HCT116 (cell line): ENCODE measurements at regions not wholly inside any gene's neighbourhood (a gene's known extent, or its start where the extent isn't known, plus 50 kb on each side); places are given as distances from the start of the nearest gene placed in this dataset.
"Not testable (repeated sequence)": the region's sequence is repeated elsewhere in the genome, so short reads cannot be mapped to it uniquely, and the experiment has no call there.

ENCODE experiments used
- ATAC-seq: fragments of 200-7000 bp; cut with Tn5 transposase; 2 replicates; pipeline ENCODE4 v1.9.1; 2020; ENCODE audit warnings: mild to moderate bottlenecking, moderate library complexity
- BruUV-seq: library from RNA; stranded (reverse); fragments of 400-500 nt; replicated peaks from 2 replicates; lab custom pipeline; 2021; lab: Mats Ljungman, UMichigan
- CTCF ChIA-PET: fragments of 300-600 bp; sonication (Branson Sonifier 250); formaldehyde crosslinking; loops from one replicate; lab custom pipeline; 2021; ENCODE audit warnings: antibody characterized with exemption; lab: Charles Lee
- POLR2A ChIA-PET: fragments of 300-600, 350-600 bp; sonication (Branson Sonifier 250); formaldehyde crosslinking; loops from one replicate; lab custom pipeline; 2021; ENCODE audit warnings: antibody characterized with exemption; lab: Charles Lee
- RAD21 ChIA-PET, 2 experiments: fragments of 300-600 bp; sonication (Branson Sonifier 250); formaldehyde crosslinking; loops; one replicate each; lab custom pipeline; 2023; ENCODE audit warnings: low total read pairs in 2 of 2; ENCODE audit not compliant: uncharacterized antibody in 2 of 2, unreplicated experiment in 2 of 2, low non-redundant PET in 1 of 2; lab: Charles Lee
- DNase-seq: peaks from one replicate; pipeline ENCODE4 v3.0.0-alpha.2; 2010; ENCODE audit warnings: low read depth, low spot score
- H2AFZ ChIP-seq: fragments of 200-600 bp; shearing (Covaris generic), sonication (generic); 2 replicates; pipeline ENCODE4 v1.6.1; 2017; ENCODE audit warnings: low read depth, mixed run types, mixed read lengths, antibody characterized with exemption, low read length; ENCODE audit not compliant: poor library complexity, severe bottlenecking
- H3K27ac ChIP-seq: 2 replicates; pipeline ENCODE4 v1.5.1; 2012; ENCODE audit warnings: low read depth, low read length
- H3K27me3 ChIP-seq: fragments of 200-600 bp; sonication (generic); 2 replicates; pipeline ENCODE4 v1.6.1; 2016; ENCODE audit warnings: mixed run types, low read length, mixed read lengths; ENCODE audit not compliant: insufficient read depth
- H3K36me3 ChIP-seq, 2 experiments: fragments of 200-500 bp in 1 of 2; fragments of 200-600 bp in 1 of 2; sonication (Bioruptor generic) in 1 of 2; sonication (generic) in 1 of 2; 2 replicates each; pipeline versions ENCODE4 v1.5.1 to v1.6.1; 2014 to 2016; ENCODE audit warnings: low read length in 2 of 2, inconsistent platforms in 1 of 2, mixed read lengths in 1 of 2, mixed run types in 1 of 2; ENCODE audit not compliant: insufficient read depth in 2 of 2, control insufficient read depth in 1 of 2
- H3K4me1 ChIP-seq, 2 experiments: fragments of 200-600 bp in 1 of 2; sonication (generic) in 1 of 2; 2 replicates each; pipeline versions ENCODE4 v1.5.1 to v1.6.1; 2012 to 2017; ENCODE audit warnings: low read length in 2 of 2, inconsistent platforms in 1 of 2, mild to moderate bottlenecking in 1 of 2, mixed read lengths in 1 of 2, mixed run types in 1 of 2, moderate library complexity in 1 of 2; ENCODE audit not compliant: insufficient read depth in 2 of 2, control insufficient read depth in 1 of 2
- H3K4me2 ChIP-seq: fragments of 200-600 bp; sonication (generic); 2 replicates; pipeline ENCODE4 v1.6.1; 2017; ENCODE audit warnings: mixed run types, low read length, mixed read lengths
- H3K4me3 ChIP-seq, 2 experiments: fragments of 200-600 bp in 1 of 2; sonication (generic) in 1 of 2; replicated peaks in 1 of 2; 2 replicates each; pipeline ENCODE4 v1.5.1; 2011 to 2016; ENCODE audit warnings: low read length in 2 of 2, control low read depth in 1 of 2, low read depth in 1 of 2, mild to moderate bottlenecking in 1 of 2, mixed read lengths in 1 of 2, mixed run types in 1 of 2
- H3K79me2 ChIP-seq: fragments of 200-600 bp; sonication (generic); 2 replicates; pipeline ENCODE4 v1.6.1; 2017; ENCODE audit warnings: mild to moderate bottlenecking, mixed run types, low read length, moderate library complexity, mixed read lengths; ENCODE audit not compliant: insufficient read depth
- H3K9ac ChIP-seq: fragments of 200-600 bp; sonication (generic); 2 replicates; pipeline ENCODE4 v1.6.1; 2016; ENCODE audit warnings: low read length, mixed read lengths
- H3K9me2 ChIP-seq: fragments of 200-600 bp; sonication (generic), shearing (Covaris generic); 2 replicates; pipeline ENCODE4 v1.6.1; 2017; ENCODE audit warnings: mixed run types, mild to moderate bottlenecking, moderate library complexity; ENCODE audit not compliant: insufficient read depth
- H3K9me3 ChIP-seq, 2 experiments: fragments of 200-500 bp in 1 of 2; fragments of 200-600 bp in 1 of 2; sonication (Bioruptor generic) in 1 of 2; sonication (generic) in 1 of 2; 2 replicates each; pipeline ENCODE4 v1.6.1; 2014 to 2017; ENCODE audit warnings: low read length in 2 of 2, mixed read lengths in 2 of 2, inconsistent platforms in 1 of 2, low read depth in 1 of 2, mild to moderate bottlenecking in 1 of 2, mixed run types in 1 of 2, moderate library complexity in 1 of 2; ENCODE audit not compliant: control insufficient read depth in 1 of 2, insufficient read depth in 1 of 2
- H4K20me1 ChIP-seq: fragments of 200-600 bp; sonication (generic), shearing (Covaris generic); 2 replicates; pipeline ENCODE4 v1.6.1; 2017; ENCODE audit warnings: mixed run types, mild to moderate bottlenecking, moderate library complexity; ENCODE audit not compliant: insufficient read depth
- CBX3 ChIP-seq: IDR thresholded peaks from 2 replicates; pipeline ENCODE4 v1.6.1; 2012; ENCODE audit warnings: low read depth
- CEBPB ChIP-seq: IDR thresholded peaks from 2 replicates; pipeline ENCODE4 v1.6.1; 2012; ENCODE audit warnings: low read depth
- POLR2AphosphoS5 ChIP-seq: IDR thresholded peaks from 2 replicates; pipeline ENCODE4 v1.6.1; 2011; ENCODE audit warnings: mild to moderate bottlenecking, low read depth, low read length, moderate library complexity
- RAD21 ChIP-seq: IDR thresholded peaks from 2 replicates; pipeline ENCODE4 v1.6.1; 2012; ENCODE audit warnings: low read depth, mild to moderate bottlenecking
- SIN3A ChIP-seq: IDR thresholded peaks from 2 replicates; pipeline ENCODE4 v1.6.1; 2012; ENCODE audit warnings: low read depth
- YY1 ChIP-seq: IDR thresholded peaks from 2 replicates; pipeline ENCODE4 v1.6.1; 2011; ENCODE audit warnings: low read length, low read depth, moderate library complexity, mild to moderate bottlenecking; ENCODE audit not compliant: insufficient replicate concordance; ENCODE audit errors: extremely low read depth
- ZFX ChIP-seq: fragments of 450-650 bp; IDR thresholded peaks from 2 replicates; pipeline ENCODE4 v1.6.1; 2017
- ZNF274 ChIP-seq: fragments of 200-500 bp; sonication (Bioruptor generic); IDR thresholded peaks from 2 replicates; pipeline ENCODE4 v1.6.1; 2014; ENCODE audit warnings: mild to moderate bottlenecking, low read depth, low read length, inconsistent platforms
- intact Hi-C: fragments of 100-400 bp; cut with micrococcal nuclease; formaldehyde crosslinking; loops from 2 replicates; pipeline ENCODE4 v1.10.0; 2022
- TF ChIP-seq, protein P1 (sequence below): IDR thresholded peaks from 2 replicates; pipeline ENCODE4 v1.6.1; 2011; ENCODE audit warnings: mild to moderate bottlenecking, low read length, moderate library complexity; ENCODE audit not compliant: insufficient replicate concordance; ENCODE audit errors: extremely low read depth
- TF ChIP-seq, protein P2 (sequence below): IDR thresholded peaks from 2 replicates; pipeline ENCODE4 v1.6.1; 2012

DNA sequence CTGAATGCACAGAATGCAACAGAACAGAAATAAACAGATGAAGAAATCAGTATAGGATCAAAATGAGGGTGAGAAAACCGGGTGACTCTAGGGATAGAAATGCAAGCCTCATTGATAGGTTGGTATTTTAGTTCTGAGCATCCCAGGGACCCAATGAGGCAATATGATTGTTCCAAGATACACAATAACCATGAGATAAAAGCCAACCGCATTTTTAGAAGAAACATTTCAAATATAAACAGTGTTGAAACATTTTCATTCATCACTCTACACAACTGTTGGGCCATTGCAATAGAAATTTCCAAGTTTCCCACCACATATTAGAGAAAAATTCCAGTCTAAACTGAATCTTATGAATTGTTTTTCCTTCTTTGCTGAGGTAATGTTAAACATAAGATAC, 452.3 kb upstream of the PTGER4 start:
- intact Hi-C loops = no loop called here
- Histone ChIP-seq H3K4me3 (no peak overlapping the region), H3K9me3 (no peaks in the 10 kb centered on the region), H3K27me3 (no peaks in the 10 kb centered on the region), H3K4me2 (no peak overlapping the region), H3K9ac (no peak overlapping the region), H4K20me1 (no peaks in the 10 kb centered on the region), H3K9me2 (no peaks in the 10 kb centered on the region), H3K27ac (no peak overlapping the region), H3K4me1 (no peaks in the 10 kb centered on the region), H2AFZ (no peak overlapping the region), H3K36me3 (no peaks in the 10 kb centered on the region), H3K79me2 (no peaks in the 10 kb centered on the region)
- ChIA-PET POLR2A (no interaction called here), RAD21 (no interaction called here), CTCF (no interaction called here)
- DNase-seq = no peak
- TF ChIP-seq RAD21 = no peak
- TF ChIP-seq CBX3 = no peak
- no peak for TF ChIP-seq YY1
- TF ChIP-seq ZFX = no peak
- no peak for ATAC-seq
- BruUV-seq = no TSS peak

DNA sequence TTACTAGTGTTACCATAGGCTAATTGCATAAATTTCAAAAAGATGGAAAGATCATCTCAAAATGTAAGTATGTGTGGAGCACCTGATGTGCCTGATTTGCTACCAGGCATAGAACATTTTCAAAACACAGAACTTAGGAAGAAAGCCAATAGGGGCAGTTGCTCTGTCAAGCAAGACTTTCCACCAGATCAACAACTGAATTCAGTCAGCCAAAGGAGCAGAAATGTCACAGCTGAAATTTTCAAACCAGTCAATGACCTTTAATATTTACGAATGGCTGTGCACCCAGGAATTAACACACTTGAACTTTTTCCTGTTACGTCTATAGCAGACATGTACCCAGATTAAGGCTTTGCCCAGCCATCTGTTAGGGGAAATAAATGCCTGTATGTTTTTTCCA, 452.8 kb upstream of the PTGER4 start:
- no peaks in the 10 kb centered on the region for H3K27me3 ChIP-seq
- no peak overlapping the region for H3K9ac ChIP-seq
- H3K79me2 ChIP-seq = no peaks in the 10 kb centered on the region
- CTCF ChIA-PET = no interaction called here
- ATAC-seq (no peak), DNase-seq (no peak)
- no peaks in the 10 kb centered on the region for H3K4me1 ChIP-seq
- H3K36me3 ChIP-seq = no peaks in the 10 kb centered on the region
- H4K20me1 ChIP-seq = no peaks in the 10 kb centered on the region
- RAD21 ChIA-PET = no interaction called here
- no peaks in the 10 kb centered on the region for H3K9me2 ChIP-seq
- no peak for TF ChIP-seq ZNF274
- no peak for TF ChIP-seq RAD21
- no peak for TF ChIP-seq SIN3A
- TF ChIP-seq, protein P1, sequence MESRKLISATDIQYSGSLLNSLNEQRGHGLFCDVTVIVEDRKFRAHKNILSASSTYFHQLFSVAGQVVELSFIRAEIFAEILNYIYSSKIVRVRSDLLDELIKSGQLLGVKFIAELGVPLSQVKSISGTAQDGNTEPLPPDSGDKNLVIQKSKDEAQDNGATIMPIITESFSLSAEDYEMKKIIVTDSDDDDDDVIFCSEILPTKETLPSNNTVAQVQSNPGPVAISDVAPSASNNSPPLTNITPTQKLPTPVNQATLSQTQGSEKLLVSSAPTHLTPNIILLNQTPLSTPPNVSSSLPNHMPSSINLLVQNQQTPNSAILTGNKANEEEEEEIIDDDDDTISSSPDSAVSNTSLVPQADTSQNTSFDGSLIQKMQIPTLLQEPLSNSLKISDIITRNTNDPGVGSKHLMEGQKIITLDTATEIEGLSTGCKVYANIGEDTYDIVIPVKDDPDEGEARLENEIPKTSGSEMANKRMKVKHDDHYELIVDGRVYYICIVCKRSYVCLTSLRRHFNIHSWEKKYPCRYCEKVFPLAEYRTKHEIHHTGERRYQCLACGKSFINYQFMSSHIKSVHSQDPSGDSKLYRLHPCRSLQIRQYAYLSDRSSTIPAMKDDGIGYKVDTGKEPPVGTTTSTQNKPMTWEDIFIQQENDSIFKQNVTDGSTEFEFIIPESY = no peak
- TF ChIP-seq, protein P2, sequence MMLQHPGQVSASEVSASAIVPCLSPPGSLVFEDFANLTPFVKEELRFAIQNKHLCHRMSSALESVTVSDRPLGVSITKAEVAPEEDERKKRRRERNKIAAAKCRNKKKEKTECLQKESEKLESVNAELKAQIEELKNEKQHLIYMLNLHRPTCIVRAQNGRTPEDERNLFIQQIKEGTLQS = no peak
- no peak for TF ChIP-seq POLR2AphosphoS5
- TF ChIP-seq CEBPB = no peak
- no TSS peak for BruUV-seq
- no peak overlapping the region for H3K4me2 ChIP-seq
- POLR2A ChIA-PET = no interaction called here
- no peak overlapping the region for H3K4me3 ChIP-seq
- intact Hi-C loops = no loop called here
- no peak overlapping the region for H2AFZ ChIP-seq
- H3K27ac ChIP-seq = no peak overlapping the region
- no peaks in the 10 kb centered on the region for H3K9me3 ChIP-seq

GRCh38 chr5:40225147-40225546, 454.6 kb upstream of the PTGER4 start:
- H3K36me3 ChIP-seq, H3K27ac ChIP-seq, H3K4me3 ChIP-seq, H3K9ac ChIP-seq, DNase-seq, H3K9me2 ChIP-seq, BruUV-seq, intact Hi-C loops, RAD21 ChIA-PET, H3K4me2 ChIP-seq, H2AFZ ChIP-seq, H3K9me3 ChIP-seq, H4K20me1 ChIP-seq, H3K27me3 ChIP-seq, POLR2A ChIA-PET, CTCF ChIA-PET, ATAC-seq, H3K4me1 ChIP-seq, H3K79me2 ChIP-seq: not testable (repeated sequence)
